Smooth muscle cell of the brain vasculature (primary cell): ENCODE measurements at regions not wholly inside any gene's neighbourhood (a gene's known extent, or its start where the extent isn't known, plus 50 kb on each side); places are given as distances from the start of the nearest gene placed in this dataset.
"Not testable (repeated sequence)": the region's sequence is repeated elsewhere in the genome, so short reads cannot be mapped to it uniquely, and the experiment has no call there.

Experiments used
- DNase-seq: peaks from one replicate; pipeline ENCODE4 v3.0.0-alpha.2; 2012; ENCODE audit warnings: low read depth, low spot score

GRCh38 chr5:101364469-101364868, 461.4 kb upstream of the ST8SIA4 start:
- DNase-seq, result no peak

- no peak for DNase-seq
Measured at GRCh38 chr5:101362067-101362466, 459.0 kb upstream of the ST8SIA4 start.

GRCh38 chr5:101346906-101347305, 443.8 kb upstream of the ST8SIA4 start:
- DNase-seq, result no peak

- DNase-seq, result no peak
Measured at GRCh38 chr5:101346447-101346846, 443.4 kb upstream of the ST8SIA4 start.

- no peak for DNase-seq
Measured at GRCh38 chr5:101338226-101338625, 435.1 kb upstream of the ST8SIA4 start.

- no peak for DNase-seq
Measured at GRCh38 chr5:101327816-101328215, 424.7 kb upstream of the ST8SIA4 start.

- no peak for DNase-seq
Measured at GRCh38 chr5:101326766-101327165, 423.7 kb upstream of the ST8SIA4 start.

GRCh38 chr5:101316401-101316800, 413.3 kb upstream of the ST8SIA4 start:
- DNase-seq, result not testable (repeated sequence)

GRCh38 chr5:101306391-101307137, 403.5 kb upstream of the ST8SIA4 start:
- DNase-seq, result no peak

GRCh38 chr5:101296477-101296876, 393.4 kb upstream of the ST8SIA4 start:
- DNase-seq, result no peak

- no peak for DNase-seq
Measured at GRCh38 chr5:101292199-101292598, 389.1 kb upstream of the ST8SIA4 start.

GRCh38 chr5:101290761-101291160, 387.7 kb upstream of the ST8SIA4 start:
- not testable (repeated sequence) for DNase-seq

- no peak for DNase-seq
Measured at GRCh38 chr5:101288633-101289032, 385.6 kb upstream of the ST8SIA4 start.

- DNase-seq, result no peak
Measured at GRCh38 chr5:101284736-101285375, 381.8 kb upstream of the ST8SIA4 start.

- DNase-seq, result not testable (repeated sequence)
Measured at GRCh38 chr5:101283938-101284337, 380.9 kb upstream of the ST8SIA4 start.

GRCh38 chr5:101278917-101279316, 375.8 kb upstream of the ST8SIA4 start:
- no peak for DNase-seq

- no peak for DNase-seq
Measured at GRCh38 chr5:101278011-101278687, 375.1 kb upstream of the ST8SIA4 start.

- DNase-seq, result no peak
Measured at GRCh38 chr5:101271945-101272344, 368.9 kb upstream of the ST8SIA4 start.

- DNase-seq, result no peak
Measured at GRCh38 chr5:101271416-101271815, 368.3 kb upstream of the ST8SIA4 start.

GRCh38 chr5:101260857-101261256, 357.8 kb upstream of the ST8SIA4 start:
- no peak for DNase-seq

- DNase-seq, result no peak
Measured at GRCh38 chr5:101253096-101253495, 350.0 kb upstream of the ST8SIA4 start.

GRCh38 chr5:101244621-101245020, 341.5 kb upstream of the ST8SIA4 start:
- no peak for DNase-seq
